ENCODE measurements at regions not wholly inside any gene's neighbourhood (a gene's known extent, or its start where the extent isn't known, plus 50 kb on each side); places are given as distances from the start of the nearest gene placed in this dataset.

DNA sequence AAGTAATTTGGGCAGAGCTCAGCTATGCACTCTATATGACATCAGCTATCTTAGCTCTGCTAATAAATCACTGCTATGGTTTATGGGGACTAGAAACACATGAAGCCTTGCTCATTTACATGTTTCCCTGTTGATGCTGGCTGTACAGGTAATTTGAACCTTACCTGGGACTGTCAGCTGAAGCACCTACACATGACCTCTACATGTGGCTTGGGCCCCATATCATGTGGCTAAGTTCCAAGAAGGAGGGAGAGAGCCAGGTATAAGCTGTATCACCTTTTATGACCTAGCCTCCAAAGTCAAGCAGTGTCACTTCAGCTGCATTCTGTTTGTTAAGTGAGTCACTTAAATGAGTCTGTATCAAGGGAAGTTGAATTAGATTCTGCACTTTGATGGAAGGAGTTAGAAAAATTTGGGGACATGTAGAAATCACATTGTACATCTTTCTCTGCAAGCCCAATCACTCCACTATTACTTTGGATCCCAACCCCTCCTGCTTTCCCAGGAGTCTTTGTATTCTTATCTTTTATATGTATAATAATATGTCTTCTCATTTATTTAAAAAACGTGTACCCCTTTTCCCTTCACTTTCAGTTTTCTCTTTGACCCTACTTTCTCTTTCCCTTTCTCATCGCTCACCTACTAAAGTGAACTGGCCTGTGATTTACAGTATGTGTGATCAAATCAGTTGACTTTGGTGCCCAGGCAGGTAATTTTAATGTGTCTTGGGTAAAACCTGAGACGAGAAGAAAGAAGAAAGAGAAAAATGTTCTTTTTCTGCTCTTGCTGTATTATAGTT, 53.4 kb upstream of the PRKACB start:
- Histone ChIP-seq H3K4me3 (ENCODE audit: low read depth in 2 of 2, low read length in 1 of 2) (no peak overlapping the region), H3K9me2 (no peaks in the 10 kb centered on the region), H3K4me2 (0 out of 2 replicates have a peak overlapping the region, but pooled peaks have one; percentile 0), H3K27me3 (ENCODE audit: insufficient read depth) (no peaks in the 10 kb centered on the region), H4K20me1 (ENCODE audit: insufficient read depth) (no peaks in the 10 kb centered on the region), H3K4me1 (ENCODE audit: control insufficient read depth in 1 of 2, insufficient read depth in 2 of 2, low read depth in 1 of 2, low read length in 1 of 2) (peaks cover 0 to 12% of the 10 kb centered on the region in 2 experiments; a peak in 3 of 4 replicates), H3K36me3 (replicated peaks in 1 of 2; ENCODE audit: control insufficient read depth in 1 of 2, insufficient read depth in 2 of 2, low read length in 1 of 2) (peaks cover 0 to 4% of the 10 kb centered on the region in 2 experiments), H3K9ac (no peak overlapping the region), H3K9me3 (peaks cover 6% of the 10 kb centered on the region; the same call in 1 of the 2 replicates), H3F3A (replicated peaks; ENCODE audit: insufficient read depth) (peaks cover 17% of the 10 kb centered on the region), H3K27ac (ENCODE audit: low read depth in 2 of 2, low read length in 1 of 2) (no peak overlapping the region), H3K79me2 (ENCODE audit: insufficient read depth) (peaks cover 45% of the 10 kb centered on the region), H2AFZ (ENCODE audit: low read depth) (no peak overlapping the region)
- 86% methylated on average over 3 of the region's 3 CpGs for WGBS (ENCODE audit: low lambda C conversion rate)
- ChIA-PET POLR2A (interaction anchor here (1.0 kb wide), 1 partner anchor 13 kb away, joined by 4 read pairs; no protein-coding TSS in a partner anchor), CTCF (interaction anchor here (1.6 to 1.8 kb wide), 2 partner anchors 11 to 13 kb away, joined by 4 to 6 read pairs; no protein-coding TSS in a partner anchor)
- no peak for DNase-seq
- no peak for TF ChIP-seq EP300 (IDR thresholded peaks at IDR 0.05; ENCODE audit: borderline replicate concordance in 1 of 2, low read depth in 1 of 2, low read length in 1 of 2)
- no peak for TF ChIP-seq MXI1 (IDR thresholded peaks at IDR 0.05; ENCODE audit: low read depth, low read length)
- TF ChIP-seq CHD2 (IDR thresholded peaks at IDR 0.05; ENCODE audit: low read length, partially characterized antibody) = no peak
- TF ChIP-seq GATA2 (CRISPR knock-in tag; IDR thresholded peaks at IDR 0.05) = no peak
- TF ChIP-seq RXRA (IDR thresholded peaks at IDR 0.05; ENCODE audit: borderline replicate concordance, low read depth) = no peak
- TF ChIP-seq SMC3 (IDR thresholded peaks at IDR 0.05; ENCODE audit: low read depth, low read length) = no peak
- no peak for TF ChIP-seq RAD21 (IDR thresholded peaks at IDR 0.05; ENCODE audit: low read length)
- TF ChIP-seq POLR2AphosphoS5 (IDR thresholded peaks at IDR 0.05; ENCODE audit: low read depth, low read length) = no peak

DNA sequence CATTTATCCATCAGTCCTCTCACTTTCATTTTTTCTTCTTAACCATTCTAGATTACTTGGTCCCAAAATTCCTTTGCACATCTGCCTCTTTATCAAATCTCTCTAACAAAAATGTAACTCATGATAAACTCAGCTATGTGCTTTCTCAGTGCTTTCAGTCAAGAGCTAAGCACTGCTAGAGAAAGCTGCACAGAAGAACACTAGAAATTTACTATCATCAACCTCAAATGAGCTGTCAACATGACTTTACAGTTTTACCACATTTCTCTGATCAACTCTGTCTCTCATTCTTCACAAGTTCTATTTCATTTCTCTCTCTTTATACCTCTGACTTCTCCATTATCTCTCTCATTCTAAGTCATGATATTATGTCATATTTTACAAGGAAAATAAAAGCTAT, 54.2 kb upstream of the PRKACB start:
- Histone ChIP-seq H3K9me3 (no peaks in the 10 kb centered on the region), H3K9me2 (no peaks in the 10 kb centered on the region), H3K27me3 (ENCODE audit: insufficient read depth) (no peaks in the 10 kb centered on the region), H3K27ac (ENCODE audit: low read depth in 2 of 2, low read length in 1 of 2) (peak overlapping the region in 1 of 2 experiments; percentile 23; a peak in 2 of 4 replicates), H2AFZ (ENCODE audit: low read depth) (no peak overlapping the region), H3K4me1 (ENCODE audit: control insufficient read depth in 1 of 2, insufficient read depth in 2 of 2, low read depth in 1 of 2, low read length in 1 of 2) (peaks cover 0 to 12% of the 10 kb centered on the region in 2 experiments; a peak in 3 of 4 replicates), H3K36me3 (replicated peaks in 1 of 2; ENCODE audit: control insufficient read depth in 1 of 2, insufficient read depth in 2 of 2, low read length in 1 of 2) (no peaks in the 10 kb centered on the region), H3K4me3 (ENCODE audit: low read depth in 2 of 2, low read length in 1 of 2) (no peak overlapping the region), H4K20me1 (ENCODE audit: insufficient read depth) (no peaks in the 10 kb centered on the region), H3K9ac (no peak overlapping the region), H3K4me2 (0 out of 2 replicates have a peak overlapping the region, but pooled peaks have one; percentile 0), H3K79me2 (ENCODE audit: insufficient read depth) (peaks cover 45% of the 10 kb centered on the region), H3F3A (replicated peaks; ENCODE audit: insufficient read depth) (peaks cover 17% of the 10 kb centered on the region)
- POLR2A ChIA-PET = interaction anchor here (1.0 kb wide), 1 partner anchor 12 kb away, joined by 4 read pairs; no protein-coding TSS in a partner anchor
- CTCF ChIA-PET = interaction anchor here (1.6 to 1.8 kb wide), 2 partner anchors 10 to 12 kb away, joined by 4 to 6 read pairs; no protein-coding TSS in a partner anchor
- no peak for DNase-seq
- no peak for TF ChIP-seq FOSL2 (IDR thresholded peaks at IDR 0.05; ENCODE audit: borderline replicate concordance, low read depth)

DNA sequence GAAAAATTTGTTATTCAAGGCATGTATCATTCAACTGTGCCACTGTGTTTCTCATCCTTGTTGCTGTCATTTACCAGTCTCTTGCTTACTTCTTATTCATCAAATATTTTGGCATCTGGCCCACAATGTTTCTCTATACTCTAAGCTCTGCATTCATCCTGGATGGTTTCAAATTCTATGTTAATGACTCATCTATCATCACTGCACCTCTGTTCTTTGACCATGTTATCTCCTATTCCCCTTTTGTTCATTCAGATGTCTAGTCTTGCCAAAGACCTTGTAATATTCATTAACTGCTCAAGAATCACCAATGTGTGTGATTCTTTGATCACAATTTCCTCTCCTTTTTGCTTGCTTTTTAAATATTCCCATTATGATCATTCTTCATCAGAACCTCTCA, 54.6 kb upstream of the PRKACB start:
- H3K4me2 ChIP-seq = 0 out of 2 replicates have a peak overlapping the region, but pooled peaks have one; percentile 0
- DNase-seq = no peak

More for the DNA sequence above, 54.6 kb upstream of the PRKACB start:
- H3K9me2 ChIP-seq = no peaks in the 10 kb centered on the region
- H3K9ac ChIP-seq = no peak overlapping the region
- peaks cover 47% of the 10 kb centered on the region for H3K79me2 ChIP-seq (ENCODE audit: insufficient read depth)
- no peaks in the 10 kb centered on the region for H3K36me3 ChIP-seq (replicated peaks in 1 of 2; ENCODE audit: control insufficient read depth in 1 of 2, insufficient read depth in 2 of 2, low read length in 1 of 2)
- H3K27ac ChIP-seq (ENCODE audit: low read depth in 2 of 2, low read length in 1 of 2) = peak overlapping the region in 1 of 2 experiments; percentile 23; a peak in 2 of 4 replicates
- no peaks in the 10 kb centered on the region for H4K20me1 ChIP-seq (ENCODE audit: insufficient read depth)
- TF ChIP-seq TEAD4 (IDR thresholded peaks at IDR 0.05; ENCODE audit: borderline replicate concordance, insufficient read depth) = peak; percentile 41; the same call in 1 of the 2 replicates
- peak in 1 of 2 experiments; percentile 49; a peak in 1 of 4 replicates for TF ChIP-seq EP300 (IDR thresholded peaks at IDR 0.05; ENCODE audit: borderline replicate concordance in 1 of 2, low read depth in 1 of 2, low read length in 1 of 2)
- peak; percentile 77 for TF ChIP-seq TCF12 (IDR thresholded peaks at IDR 0.05)
- TF ChIP-seq SIN3A (IDR thresholded peaks at IDR 0.05; ENCODE audit: borderline replicate concordance, low read depth, low read length) = no peak
- TF ChIP-seq, protein P1, sequence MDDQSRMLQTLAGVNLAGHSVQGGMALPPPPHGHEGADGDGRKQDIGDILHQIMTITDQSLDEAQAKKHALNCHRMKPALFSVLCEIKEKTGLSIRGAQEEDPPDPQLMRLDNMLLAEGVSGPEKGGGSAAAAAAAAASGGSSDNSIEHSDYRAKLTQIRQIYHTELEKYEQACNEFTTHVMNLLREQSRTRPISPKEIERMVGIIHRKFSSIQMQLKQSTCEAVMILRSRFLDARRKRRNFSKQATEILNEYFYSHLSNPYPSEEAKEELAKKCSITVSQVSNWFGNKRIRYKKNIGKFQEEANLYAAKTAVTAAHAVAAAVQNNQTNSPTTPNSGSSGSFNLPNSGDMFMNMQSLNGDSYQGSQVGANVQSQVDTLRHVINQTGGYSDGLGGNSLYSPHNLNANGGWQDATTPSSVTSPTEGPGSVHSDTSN (IDR thresholded peaks at IDR 0.05) = peak; percentile 85
- TF ChIP-seq, protein P2, sequence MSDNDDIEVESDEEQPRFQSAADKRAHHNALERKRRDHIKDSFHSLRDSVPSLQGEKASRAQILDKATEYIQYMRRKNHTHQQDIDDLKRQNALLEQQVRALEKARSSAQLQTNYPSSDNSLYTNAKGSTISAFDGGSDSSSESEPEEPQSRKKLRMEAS (IDR thresholded peaks at IDR 0.05; ENCODE audit: low read depth) = no peak
- TF ChIP-seq JUND (IDR thresholded peaks at IDR 0.05) = peak; percentile 83
- TF ChIP-seq NFIC (IDR thresholded peaks at IDR 0.05; ENCODE audit: borderline replicate concordance) = peak; percentile 90
- peak; percentile 71 for TF ChIP-seq FOSL2 (IDR thresholded peaks at IDR 0.05; ENCODE audit: borderline replicate concordance, low read depth)
- no peak for TF ChIP-seq GATA2 (CRISPR knock-in tag; IDR thresholded peaks at IDR 0.05)
- CTCF ChIA-PET = interaction anchor here (1.6 to 1.8 kb wide), 2 partner anchors 9 to 11 kb away, joined by 4 to 6 read pairs; no protein-coding TSS in a partner anchor
- no peak overlapping the region for H3K4me3 ChIP-seq (ENCODE audit: low read depth in 2 of 2, low read length in 1 of 2)
- peaks cover 16% of the 10 kb centered on the region for H3F3A ChIP-seq (replicated peaks; ENCODE audit: insufficient read depth)
- no peak overlapping the region for H2AFZ ChIP-seq (ENCODE audit: low read depth)
- H3K4me1 ChIP-seq (ENCODE audit: control insufficient read depth in 1 of 2, insufficient read depth in 2 of 2, low read depth in 1 of 2, low read length in 1 of 2) = peaks cover 0 to 12% of the 10 kb centered on the region in 2 experiments; a peak in 3 of 4 replicates
- H3K27me3 ChIP-seq (ENCODE audit: insufficient read depth) = no peaks in the 10 kb centered on the region
- no peaks in the 10 kb centered on the region for H3K9me3 ChIP-seq
- POLR2A ChIA-PET = no interaction called here
